ENCODE measurements at regions not wholly inside any gene's neighbourhood (a gene's known extent, or its start where the extent isn't known, plus 50 kb on each side); places are given as distances from the start of the nearest gene placed in this dataset.
A peak's percentile ranks its signal among the peaks of the same experiment; 100 is the strongest.
"Not testable (repeated sequence)": the region's sequence is repeated elsewhere in the genome, so short reads cannot be mapped to it uniquely, and the experiment has no call there.

- DNase-seq, result no peak
Measured at GRCh38 chr10:90286941-90287340, 570.9 kb downstream of the HTR7 start.

DNA sequence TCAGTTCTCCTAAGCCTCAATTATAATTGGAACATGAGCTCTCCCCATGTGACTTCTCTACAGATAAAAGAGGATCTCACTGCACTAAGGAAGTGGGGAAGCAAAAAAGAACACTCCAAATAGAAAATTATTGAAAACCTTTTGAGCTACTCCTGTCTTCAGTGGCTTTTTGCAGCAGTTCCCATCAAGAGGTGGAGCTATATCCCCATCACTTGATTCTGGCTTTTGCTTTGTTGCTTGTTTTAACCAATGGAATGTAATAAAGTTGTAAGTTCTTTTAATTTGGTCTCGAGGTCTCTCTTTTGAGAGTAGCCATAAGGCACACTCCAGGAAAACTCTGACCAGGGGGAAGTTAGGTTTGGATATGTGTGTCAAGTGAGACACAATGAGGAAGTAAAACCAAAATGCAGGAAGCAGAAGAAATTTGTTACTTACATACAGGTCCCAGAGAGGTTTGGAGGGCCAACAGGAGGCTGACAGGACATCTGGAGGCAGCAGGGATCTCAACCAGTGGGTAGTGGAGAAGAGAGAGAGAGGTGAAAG, 569.4 kb downstream of the HTR7 start:
- peak; percentile 83 for DNase-seq

- peak; percentile 62 for DNase-seq
Measured at GRCh38 chr10:90289037-90289436, 568.8 kb downstream of the HTR7 start.

GRCh38 chr10:90293616-90294015, 564.2 kb downstream of the HTR7 start:
- no peak for DNase-seq

- DNase-seq, result not testable (repeated sequence)
Measured at GRCh38 chr10:90294821-90295540, 562.9 kb downstream of the HTR7 start.

- DNase-seq, result peak; percentile 57
Measured at GRCh38 chr10:90302031-90302430, 555.8 kb downstream of the HTR7 start.

DNA sequence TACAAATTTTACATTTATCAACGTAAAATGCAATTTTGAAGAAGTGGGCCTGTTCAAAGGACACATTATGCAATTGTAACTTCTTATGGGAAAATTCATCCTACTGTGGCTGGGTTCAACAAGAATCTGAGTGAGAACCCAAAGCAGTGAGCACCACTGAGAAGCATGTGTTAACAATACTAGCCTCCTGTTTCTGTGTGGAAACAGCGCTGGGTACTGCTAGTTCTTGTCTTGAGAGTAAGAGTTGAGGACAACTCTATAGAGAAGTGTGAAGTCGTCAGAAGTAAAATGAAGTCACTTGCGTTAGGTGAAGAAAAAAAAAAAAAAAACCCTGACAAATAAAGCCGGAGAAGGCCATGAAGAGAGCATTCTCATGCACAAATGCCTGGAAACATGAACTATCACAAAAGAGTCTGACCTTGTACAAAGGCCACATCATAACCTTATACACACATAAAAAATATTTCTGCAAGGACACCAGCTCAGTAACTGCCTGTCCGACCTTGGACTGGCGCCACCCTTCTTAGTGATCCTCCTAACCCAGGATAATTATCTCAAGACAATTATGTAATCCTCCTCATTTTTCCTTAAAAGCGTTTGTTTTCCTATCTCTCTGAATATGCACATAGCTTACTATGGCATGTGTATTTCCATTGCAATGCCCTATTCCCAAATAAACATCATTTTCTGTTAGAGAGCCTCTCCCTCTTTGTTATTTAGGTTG, 554.9 kb downstream of the HTR7 start:
- no peak for DNase-seq

DNA sequence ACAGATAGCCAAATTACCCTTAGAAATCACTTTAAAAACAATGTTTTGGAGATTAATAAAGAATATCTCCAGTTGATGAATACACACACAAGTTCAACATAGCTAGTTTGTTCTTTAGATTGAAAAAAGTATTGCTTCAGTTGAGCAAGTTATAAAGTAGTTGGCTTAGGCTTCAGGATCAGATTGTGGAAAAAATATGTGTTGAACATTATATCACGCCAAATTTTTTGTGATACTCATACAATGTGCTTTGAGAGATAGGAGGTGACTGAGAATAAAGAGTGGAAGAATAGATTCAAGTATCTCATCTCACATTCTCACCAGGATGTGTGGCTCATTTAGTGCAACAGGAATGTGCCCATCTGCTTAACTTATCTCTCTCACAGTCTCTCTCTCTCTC, 553.3 kb downstream of the HTR7 start:
- DNase-seq, result no peak

GRCh38 chr10:90306187-90306586, 551.7 kb downstream of the HTR7 start:
- DNase-seq, result no peak

DNA sequence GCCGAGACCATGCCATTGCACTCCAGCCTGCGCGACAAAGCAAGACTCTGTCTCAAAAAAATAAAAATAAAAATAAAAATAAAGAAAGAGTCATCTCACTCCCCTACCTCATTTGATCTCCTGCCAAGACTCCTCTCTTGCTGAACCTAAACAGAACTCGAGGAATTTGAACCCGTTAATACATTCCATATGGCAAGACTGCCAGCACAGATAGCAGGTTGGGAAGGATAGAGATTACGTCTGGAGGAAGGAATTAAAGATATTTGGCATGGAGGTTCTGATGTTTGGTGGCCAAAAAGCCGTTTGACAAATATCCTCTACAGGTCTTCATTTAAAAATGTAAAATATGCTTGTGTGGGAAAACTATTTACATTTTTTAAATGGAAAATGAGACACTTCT, 549.6 kb downstream of the HTR7 start:
- DNase-seq, result no peak

DNA sequence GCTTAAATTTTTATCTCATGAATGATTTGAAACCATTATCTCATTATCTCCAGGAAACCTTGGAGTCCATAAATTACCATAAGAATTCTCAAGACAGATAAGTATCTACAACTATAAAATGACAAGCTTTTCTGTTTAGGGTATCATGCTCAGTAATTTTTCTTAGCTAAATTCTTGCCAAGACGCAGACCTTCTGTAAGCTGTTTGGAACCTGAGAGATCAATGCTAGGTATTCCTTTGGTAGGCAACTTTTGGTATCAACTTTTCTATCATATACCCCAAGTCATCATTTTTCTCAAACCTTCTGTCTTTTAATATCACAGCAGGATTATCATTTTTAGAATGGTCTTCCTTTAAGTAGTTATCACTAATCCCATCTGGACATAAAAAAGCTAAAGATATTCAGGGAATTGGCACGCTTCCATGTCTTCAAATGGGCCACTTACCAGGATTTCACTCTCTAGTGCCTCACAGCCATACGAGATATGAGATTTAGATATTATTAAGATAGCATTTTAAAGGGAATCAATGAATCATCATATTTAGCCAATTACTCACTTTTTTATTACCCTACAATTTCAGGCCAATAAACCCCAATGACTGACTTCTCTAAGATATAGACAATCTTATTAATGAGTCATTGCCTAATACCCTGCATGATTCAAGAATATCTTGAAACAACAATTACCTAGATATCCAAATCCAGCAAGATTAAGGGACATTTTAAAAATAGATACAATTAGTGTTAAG, 544.1 kb downstream of the HTR7 start:
- no peak for DNase-seq

DNA sequence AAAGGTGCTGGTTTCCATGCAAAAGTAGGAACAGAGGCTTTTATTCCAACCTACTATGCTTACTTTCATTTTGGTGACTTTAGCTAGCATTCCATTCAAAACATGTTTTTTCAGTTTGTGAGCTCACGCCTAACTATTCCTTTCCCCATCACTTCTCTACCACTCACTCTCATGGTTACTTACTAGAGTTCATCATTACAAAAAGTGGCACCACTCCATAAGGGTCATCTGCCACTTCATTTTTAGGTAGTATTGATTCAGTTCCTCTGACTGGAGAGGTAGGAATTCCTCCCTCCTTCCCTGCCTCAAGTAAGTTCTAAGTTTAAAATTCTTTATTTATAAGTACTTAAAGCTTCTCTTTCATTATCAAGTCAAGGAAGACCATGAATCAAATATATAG, 543.1 kb downstream of the HTR7 start:
- no peak for DNase-seq

DNA sequence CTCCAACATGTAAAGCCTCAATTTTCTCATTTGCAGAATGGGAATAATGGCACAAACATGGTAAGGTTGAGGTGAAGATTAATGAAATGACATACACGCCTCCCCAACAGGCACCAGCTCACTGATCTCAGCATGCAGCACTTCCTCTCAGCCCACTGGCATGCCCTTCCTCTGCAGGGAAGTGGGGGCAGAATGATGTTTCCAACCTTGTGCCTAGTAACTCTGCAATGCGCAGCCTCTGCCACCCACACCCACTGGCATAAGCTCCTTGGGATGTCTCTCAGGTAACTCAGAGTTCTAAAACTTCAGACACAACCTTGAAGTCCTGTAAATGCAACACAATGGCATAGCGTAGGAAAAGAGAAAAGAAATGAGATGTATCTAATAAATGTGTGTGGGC, 540.7 kb downstream of the HTR7 start:
- DNase-seq, result no peak

- DNase-seq, result peak; percentile 74
Measured at GRCh38 chr10:90318659-90319058, 539.2 kb downstream of the HTR7 start.

- no peak for DNase-seq
Measured at GRCh38 chr10:90319188-90319914, 538.5 kb downstream of the HTR7 start.

DNA sequence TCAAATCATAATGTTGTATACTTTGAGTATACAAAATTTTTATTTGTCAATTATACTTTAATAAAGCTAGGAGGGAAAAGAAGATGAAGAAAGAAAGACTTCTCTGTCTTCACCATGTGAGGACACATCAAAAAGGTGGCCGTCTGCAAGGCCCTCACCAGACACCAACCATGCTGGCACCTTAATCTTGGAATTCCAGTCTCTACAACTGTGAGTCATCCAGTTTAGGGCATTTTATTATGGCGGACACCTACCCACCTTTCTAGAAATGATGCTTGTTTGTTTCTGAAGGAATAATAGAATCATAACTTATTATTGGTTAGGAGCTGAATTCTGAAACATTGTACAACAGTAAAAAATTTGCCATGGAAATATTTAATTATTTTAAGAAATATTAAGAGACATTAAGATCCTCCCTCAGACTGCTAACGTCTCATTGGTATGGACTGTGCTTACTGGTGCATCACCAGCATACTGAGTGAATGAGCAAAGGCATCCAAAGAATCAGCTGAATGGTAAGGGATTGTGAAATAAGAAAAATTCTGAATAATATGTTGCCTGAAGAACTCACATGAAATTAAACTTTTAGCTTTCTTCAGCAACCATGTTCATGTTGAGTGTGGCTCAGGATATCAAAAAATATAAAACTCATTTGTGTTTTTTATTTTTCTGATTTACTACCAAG, 536.6 kb downstream of the HTR7 start:
- no peak for DNase-seq

- DNase-seq, result no peak
Measured at GRCh38 chr10:90326498-90327267, 531.2 kb downstream of the HTR7 start.

DNA sequence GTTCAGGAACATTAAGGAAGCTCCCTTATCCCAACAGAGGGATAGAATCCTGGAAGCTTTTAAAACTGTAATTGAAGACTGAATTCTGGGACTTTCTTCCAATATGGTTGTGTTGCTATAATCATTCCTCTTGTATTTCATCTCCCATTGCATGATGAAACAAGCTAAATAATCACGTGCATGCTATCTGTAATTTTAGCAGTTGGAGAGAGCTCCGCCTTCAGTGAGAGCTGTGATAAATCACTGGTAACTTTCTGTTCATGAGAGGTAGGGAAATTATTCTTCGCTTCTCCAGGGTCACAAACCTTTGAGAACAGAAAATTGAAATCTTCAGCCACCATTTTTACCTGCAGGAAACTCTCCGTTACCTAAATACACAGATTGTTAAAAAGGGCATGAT, 530.2 kb downstream of the HTR7 start:
- DNase-seq, result no peak

DNA sequence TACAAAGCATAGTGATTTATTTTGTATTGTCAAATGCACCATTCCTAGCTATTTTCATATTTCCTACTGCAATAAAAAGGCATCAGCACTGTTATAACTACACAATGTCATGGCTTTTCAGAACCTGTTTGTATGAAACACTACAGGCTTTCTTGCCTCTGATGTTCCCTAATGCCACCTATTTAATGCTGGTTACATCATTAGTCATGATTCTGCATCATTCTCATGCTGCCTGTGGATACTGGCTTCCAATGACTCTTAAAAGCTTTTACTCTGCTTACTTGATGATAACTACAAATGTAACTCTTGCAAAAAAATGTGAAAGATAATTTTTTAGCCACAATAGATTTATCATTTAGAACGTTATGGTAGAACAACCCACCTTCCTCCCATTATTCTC, 529.4 kb downstream of the HTR7 start:
- no peak for DNase-seq

GRCh38 chr10:90328896-90329295, 528.9 kb downstream of the HTR7 start:
- no peak for DNase-seq

- no peak for DNase-seq
Measured at GRCh38 chr10:90337316-90337715, 520.5 kb downstream of the HTR7 start.

DNA sequence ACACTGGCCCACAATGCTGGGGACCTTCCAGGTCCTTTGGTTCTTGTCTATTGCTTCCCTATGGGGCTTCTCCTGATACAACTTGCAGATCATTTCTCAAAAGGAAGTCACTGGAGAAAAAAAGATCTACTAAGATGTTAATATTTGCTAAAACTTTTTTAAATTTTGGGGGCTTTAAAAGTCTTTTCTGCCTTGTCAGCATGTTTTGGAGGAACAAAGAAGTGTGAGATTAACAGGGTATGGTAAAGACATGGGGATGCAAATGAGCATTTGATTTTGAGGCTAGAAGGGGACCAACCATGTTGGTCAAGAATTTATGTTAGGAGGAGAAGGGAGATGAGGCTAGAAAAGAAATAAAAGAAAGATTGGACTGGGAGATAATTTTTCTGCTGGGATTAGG, 515.4 kb downstream of the HTR7 start:
- no peak for DNase-seq

Measured in MV-4-11 (cell line).